T-helper 22 cell (primary cell): ENCODE measurements at regions not wholly inside any gene's neighbourhood (a gene's known extent, or its start where the extent isn't known, plus 50 kb on each side); places are given as distances from the start of the nearest gene placed in this dataset.

ENCODE experiments used
- DNase-seq: peaks from one replicate; pipeline ENCODE4 v3.0.0-alpha.2; 2020; ENCODE audit warnings: low read depth

GRCh38 chr1:5597171-5597850 is 394.9 kb downstream of the NPHP4 start:
- DNase-seq = no peak

- no peak for DNase-seq
Measured at GRCh38 chr1:5596651-5597050, 395.6 kb downstream of the NPHP4 start.

GRCh38 chr1:5595531-5596170 is 396.6 kb downstream of the NPHP4 start:
- DNase-seq = no peak

GRCh38 chr1:5594056-5594956 is 397.9 kb downstream of the NPHP4 start:
- DNase-seq = no peak

- no peak for DNase-seq
Measured at GRCh38 chr1:5590717-5591116, 401.5 kb downstream of the NPHP4 start.

GRCh38 chr1:5586629-5587028 is 405.6 kb downstream of the NPHP4 start:
- DNase-seq = no peak

GRCh38 chr1:5585256-5585655 is 407.0 kb downstream of the NPHP4 start:
- DNase-seq = no peak

- DNase-seq = no peak
Measured at GRCh38 chr1:5580926-5581325, 411.3 kb downstream of the NPHP4 start.

GRCh38 chr1:5579966-5580365 is 412.3 kb downstream of the NPHP4 start:
- no peak for DNase-seq

GRCh38 chr1:5578690-5579089 is 413.5 kb downstream of the NPHP4 start:
- no peak for DNase-seq

GRCh38 chr1:5577255-5578040 is 414.8 kb downstream of the NPHP4 start:
- no peak for DNase-seq

GRCh38 chr1:5576673-5577065 is 415.6 kb downstream of the NPHP4 start:
- DNase-seq = no peak

GRCh38 chr1:5576011-5576672 is 416.1 kb downstream of the NPHP4 start:
- DNase-seq = no peak

- DNase-seq = no peak
Measured at GRCh38 chr1:5575396-5575940, 416.8 kb downstream of the NPHP4 start.

- no peak for DNase-seq
Measured at GRCh38 chr1:5574641-5575040, 417.6 kb downstream of the NPHP4 start.

- no peak for DNase-seq
Measured at GRCh38 chr1:5572794-5573193, 419.4 kb downstream of the NPHP4 start.

GRCh38 chr1:5571861-5572401 is 420.3 kb downstream of the NPHP4 start:
- DNase-seq = no peak

GRCh38 chr1:5571438-5571837 is 420.8 kb downstream of the NPHP4 start:
- no peak for DNase-seq

- no peak for DNase-seq
Measured at GRCh38 chr1:5570931-5571330, 421.3 kb downstream of the NPHP4 start.

GRCh38 chr1:5568321-5568720 is 423.9 kb downstream of the NPHP4 start:
- DNase-seq = no peak

GRCh38 chr1:5567839-5568238 is 424.4 kb downstream of the NPHP4 start:
- DNase-seq = no peak
